ENCODE measurements at regions not wholly inside any gene's neighbourhood (a gene's known extent, or its start where the extent isn't known, plus 50 kb on each side); places are given as distances from the start of the nearest gene placed in this dataset.

DNA sequence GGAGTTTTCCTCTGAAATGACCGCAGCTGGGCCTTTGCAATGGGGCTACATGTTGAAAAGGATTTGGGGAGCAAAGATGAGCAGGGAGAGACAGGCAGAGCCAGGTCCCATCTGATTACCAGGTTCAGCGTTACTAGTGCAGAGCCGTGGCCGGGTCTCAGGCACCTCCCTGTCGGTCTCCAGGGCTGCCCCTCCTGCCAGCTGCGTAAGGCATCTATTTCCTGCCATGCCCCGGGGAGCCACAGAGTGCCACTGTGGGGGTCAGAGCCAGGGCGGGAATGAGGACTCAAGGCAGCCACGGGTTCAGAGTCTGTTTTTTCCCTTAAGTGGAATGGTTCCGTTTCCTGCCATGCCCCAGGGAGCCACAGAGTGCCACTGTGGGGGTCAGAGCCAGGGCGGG is 382.6 kb upstream of the SHH start:
- TF ChIP-seq, protein P1, sequence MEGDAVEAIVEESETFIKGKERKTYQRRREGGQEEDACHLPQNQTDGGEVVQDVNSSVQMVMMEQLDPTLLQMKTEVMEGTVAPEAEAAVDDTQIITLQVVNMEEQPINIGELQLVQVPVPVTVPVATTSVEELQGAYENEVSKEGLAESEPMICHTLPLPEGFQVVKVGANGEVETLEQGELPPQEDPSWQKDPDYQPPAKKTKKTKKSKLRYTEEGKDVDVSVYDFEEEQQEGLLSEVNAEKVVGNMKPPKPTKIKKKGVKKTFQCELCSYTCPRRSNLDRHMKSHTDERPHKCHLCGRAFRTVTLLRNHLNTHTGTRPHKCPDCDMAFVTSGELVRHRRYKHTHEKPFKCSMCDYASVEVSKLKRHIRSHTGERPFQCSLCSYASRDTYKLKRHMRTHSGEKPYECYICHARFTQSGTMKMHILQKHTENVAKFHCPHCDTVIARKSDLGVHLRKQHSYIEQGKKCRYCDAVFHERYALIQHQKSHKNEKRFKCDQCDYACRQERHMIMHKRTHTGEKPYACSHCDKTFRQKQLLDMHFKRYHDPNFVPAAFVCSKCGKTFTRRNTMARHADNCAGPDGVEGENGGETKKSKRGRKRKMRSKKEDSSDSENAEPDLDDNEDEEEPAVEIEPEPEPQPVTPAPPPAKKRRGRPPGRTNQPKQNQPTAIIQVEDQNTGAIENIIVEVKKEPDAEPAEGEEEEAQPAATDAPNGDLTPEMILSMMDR (IDR thresholded peaks at IDR 0.05 in 4 of 5, conservative IDR thresholded peaks at IDR 0.05 in 1 of 5) = no peak
- TF ChIP-seq POLR2A (IDR thresholded peaks at IDR 0.05) = no peak

Data from gastrocnemius medialis (tissue), 4 donors.